ENCODE measurements at regions not wholly inside any gene's neighbourhood (a gene's known extent, or its start where the extent isn't known, plus 50 kb on each side); places are given as distances from the start of the nearest gene placed in this dataset.

GRCh38 chr7:106452031-106452851 is 167.5 kb upstream of the NAMPT start:
- TF ChIP-seq POLR2A (IDR thresholded peaks at IDR 0.05), result no peak
- no peak for TF ChIP-seq CTCF (IDR thresholded peaks at IDR 0.05)
- no peak for TF ChIP-seq EP300 (IDR thresholded peaks at IDR 0.05)
